SK-MEL-5 (cell line): ENCODE measurements at regions not wholly inside any gene's neighbourhood (a gene's known extent, or its start where the extent isn't known, plus 50 kb on each side); places are given as distances from the start of the nearest gene placed in this dataset.
"Not testable (repeated sequence)": the region's sequence is repeated elsewhere in the genome, so short reads cannot be mapped to it uniquely, and the experiment has no call there.

ENCODE experiments used
- DNase-seq: peaks from one replicate; pipeline ENCODE4 v3.0.0-alpha.2; 2016; ENCODE audit warnings: low read depth, low spot score
- in situ Hi-C: cut with HindIII; loops from 2 replicates; pipeline ENCODE4 v1.10.0; 2016; ENCODE audit warnings: low sequenced_read_pairs, high pct_unique_total_duplicates, low pct_unique_long_range_greater_than_20kb

DNA sequence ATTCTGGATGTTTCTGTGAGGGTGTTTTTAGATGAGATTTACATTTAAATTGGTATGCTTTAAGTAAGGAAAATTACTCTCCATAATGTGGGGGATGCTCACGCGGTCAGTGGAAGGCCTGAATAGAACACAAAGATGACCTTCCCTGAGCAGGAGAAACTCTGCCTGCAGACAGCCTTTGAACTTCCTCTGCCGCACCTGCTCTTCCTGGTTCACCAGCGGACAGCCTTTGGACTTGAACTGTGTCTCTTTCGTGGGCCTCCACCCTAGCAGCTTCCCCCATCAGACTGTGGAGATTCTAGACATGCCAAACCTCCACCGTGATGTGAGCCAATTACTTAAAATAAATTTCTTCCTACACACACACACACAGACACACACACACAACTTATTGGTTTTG is 210.7 kb downstream of the EFCAB11 start:
- in situ Hi-C loops, result no loop called here
- DNase-seq, result no peak

DNA sequence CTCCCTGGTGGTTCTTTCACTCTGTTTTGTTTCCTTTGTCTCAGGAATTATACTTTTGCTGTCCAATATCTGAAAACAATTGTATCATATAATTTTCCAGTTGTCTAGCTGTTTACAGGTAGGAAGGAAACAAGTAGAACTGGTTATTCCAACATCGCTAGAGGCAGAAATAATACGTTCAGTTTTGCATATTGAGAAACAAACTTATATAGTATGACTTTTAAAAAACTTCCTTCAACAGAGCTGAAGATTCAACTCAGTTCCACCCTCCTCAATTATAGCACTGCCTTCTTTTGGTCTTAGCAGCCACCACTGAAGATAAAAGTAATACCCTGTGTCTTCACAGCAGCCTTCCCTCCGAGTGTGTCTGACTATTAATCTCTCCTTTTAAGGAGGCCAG is 214.3 kb downstream of the EFCAB11 start:
- DNase-seq, result no peak
- in situ Hi-C loops, result no loop called here

DNA sequence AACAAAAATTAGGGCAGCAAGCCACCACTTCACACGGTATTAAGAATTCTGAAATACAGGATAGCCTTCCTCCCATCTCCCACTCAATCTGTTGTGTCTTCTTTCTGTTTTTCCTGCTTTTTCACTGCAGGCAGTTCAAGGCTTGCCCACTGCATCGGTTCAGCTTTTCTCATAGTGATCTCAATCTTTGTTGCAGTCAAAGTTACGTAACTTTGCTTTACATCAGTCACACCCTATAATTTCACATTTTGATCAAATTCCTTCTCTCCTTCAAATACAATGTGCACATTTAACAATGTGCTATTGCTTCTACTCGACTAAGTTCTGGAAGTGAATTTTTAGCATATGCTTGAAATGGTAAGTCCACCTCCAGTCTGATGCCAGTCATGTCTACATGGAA is 217.6 kb downstream of the EFCAB11 start:
- in situ Hi-C loops, result no loop called here
- no peak for DNase-seq

DNA sequence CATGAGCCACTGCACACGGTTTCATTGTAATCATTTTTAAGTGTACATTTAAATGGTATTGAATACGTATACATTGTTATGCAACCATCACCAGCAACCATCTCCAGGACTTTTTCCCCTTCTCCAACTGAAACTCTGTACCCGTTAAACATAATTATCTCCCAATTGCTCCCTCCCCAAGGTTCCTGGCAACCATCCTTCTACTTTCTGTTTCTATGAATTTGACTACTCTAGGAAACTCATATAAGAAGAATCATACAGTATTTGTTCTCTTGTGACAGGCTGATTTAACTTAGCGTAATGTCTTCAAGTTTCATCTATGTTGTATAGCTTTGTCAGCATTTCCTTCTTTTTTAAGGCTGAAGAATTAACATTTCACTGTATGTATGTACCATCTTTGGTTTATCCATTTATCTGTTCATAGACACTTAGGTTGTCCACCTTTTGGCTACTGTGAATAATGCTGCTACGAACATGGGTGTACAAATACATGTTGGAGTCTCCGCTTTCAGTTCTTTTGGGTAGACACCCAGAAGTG is 223.1 kb downstream of the EFCAB11 start:
- in situ Hi-C loops, result no loop called here

DNA sequence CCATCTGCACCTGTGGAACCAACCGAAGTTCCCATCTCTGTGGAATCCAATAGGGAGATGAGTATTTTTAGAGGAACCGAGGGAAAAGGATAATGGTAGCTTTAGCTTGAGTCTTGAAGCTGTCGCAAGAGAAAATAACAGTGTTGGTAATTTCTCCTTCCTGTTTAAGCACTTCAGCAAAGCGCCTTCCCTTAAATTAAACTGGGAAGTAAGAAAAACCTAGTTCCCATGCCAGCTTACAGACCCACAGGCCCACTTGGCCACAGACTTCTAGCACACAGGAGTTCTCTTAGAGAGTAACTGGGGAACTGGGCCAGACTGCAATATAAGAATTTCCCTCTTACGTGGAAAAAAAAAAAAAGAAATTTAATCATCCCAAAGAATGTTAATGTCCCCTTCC is 223.8 kb downstream of the EFCAB11 start:
- in situ Hi-C loops, result no loop called here

More for the DNA sequence above, 223.1 kb downstream of the EFCAB11 start:
- no peak for DNase-seq

DNA sequence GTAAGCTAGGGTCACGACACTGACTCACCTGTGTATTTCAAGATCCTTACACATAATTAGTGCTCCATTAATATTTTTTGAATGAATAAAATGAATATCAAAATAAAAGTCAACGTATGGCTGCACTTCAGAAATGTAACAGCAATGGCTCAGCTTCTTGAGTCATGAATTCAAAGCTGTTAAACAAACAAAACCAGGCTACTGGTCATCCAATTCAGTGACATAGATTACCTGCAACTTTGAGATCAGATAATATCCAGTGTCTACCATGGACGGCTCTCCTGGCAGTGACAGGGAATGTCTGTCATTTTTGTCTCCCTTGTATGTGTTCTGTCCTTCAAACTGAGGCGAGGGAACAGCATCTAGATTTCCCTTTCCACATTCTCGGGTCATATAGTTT is 225.6 kb downstream of the EFCAB11 start:
- in situ Hi-C loops, result no loop called here
- DNase-seq, result no peak

More for the DNA sequence above, 223.8 kb downstream of the EFCAB11 start:
- DNase-seq, result no peak

DNA sequence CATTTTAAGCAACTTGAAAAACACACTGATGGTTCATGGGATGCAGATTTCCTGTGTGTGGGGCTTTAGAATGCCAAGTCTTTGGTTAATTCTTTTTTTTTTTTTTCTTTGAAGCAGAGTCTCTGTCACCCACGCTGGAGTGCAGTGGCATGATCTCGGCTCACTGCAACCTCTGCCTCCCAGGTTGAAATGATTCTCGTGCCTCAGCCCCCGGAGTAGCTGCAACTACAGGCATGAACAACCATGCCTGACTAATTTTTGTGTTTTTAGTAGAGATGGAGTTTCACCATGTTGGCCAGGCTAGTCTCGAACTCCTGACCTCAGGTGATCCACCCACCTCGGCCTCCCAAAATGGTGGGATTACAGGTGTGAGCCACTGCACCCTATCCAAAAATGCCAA is 228.3 kb downstream of the EFCAB11 start:
- in situ Hi-C loops, result not testable (repeated sequence)

DNA sequence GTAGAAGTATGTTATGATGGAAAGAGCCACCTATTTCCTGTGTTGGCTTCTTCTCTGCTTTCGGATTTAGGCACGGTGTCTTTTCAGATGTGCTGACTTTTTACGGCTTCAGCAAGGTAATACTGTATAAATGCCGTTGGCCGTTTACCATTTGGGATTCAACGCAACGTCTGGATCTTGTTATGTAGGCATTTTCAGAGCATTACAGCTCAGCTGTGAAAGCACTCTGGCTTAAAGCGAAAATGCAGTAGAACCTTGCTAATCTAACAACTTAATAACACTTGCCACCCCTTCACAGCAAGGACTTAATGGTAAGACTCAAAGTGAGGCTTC is 229.9 kb downstream of the EFCAB11 start:
- DNase-seq, result no peak
- in situ Hi-C loops, result no loop called here

More for the DNA sequence above, 228.3 kb downstream of the EFCAB11 start:
- DNase-seq, result not testable (repeated sequence)

DNA sequence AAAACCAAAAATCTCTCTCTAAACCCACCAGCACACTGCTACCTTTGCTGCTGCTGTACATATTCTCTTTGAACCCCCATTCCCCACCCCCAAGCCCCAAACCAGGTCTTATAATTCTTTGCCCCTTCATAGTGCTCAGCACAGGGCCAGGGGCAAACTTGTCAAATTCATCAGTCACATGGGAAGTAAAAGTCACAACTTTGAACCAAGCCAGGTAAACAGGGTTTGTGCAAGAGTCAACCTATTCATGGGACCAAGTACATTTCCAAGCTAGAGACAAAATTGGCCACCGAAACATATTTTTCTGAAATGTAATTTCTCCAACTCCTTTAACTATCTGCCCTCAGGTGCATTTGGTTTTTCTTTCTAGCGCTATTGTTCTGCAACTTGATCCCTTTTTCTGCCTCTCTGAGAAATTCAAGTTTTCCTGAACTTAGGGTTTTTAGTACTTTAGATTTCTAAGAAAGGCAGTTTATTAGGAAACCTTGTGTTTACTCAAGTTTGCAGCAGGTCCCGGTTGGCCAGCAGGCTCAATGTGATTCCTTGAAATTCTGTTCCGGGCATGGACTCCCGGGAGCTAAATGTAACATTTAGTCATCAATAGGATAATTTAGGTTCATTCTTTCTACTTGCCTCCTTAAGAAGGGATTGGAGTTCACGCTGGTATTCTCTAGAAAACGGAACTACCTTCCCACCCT is 230.5 kb downstream of the EFCAB11 start:
- no peak for DNase-seq
- in situ Hi-C loops, result no loop called here

DNA sequence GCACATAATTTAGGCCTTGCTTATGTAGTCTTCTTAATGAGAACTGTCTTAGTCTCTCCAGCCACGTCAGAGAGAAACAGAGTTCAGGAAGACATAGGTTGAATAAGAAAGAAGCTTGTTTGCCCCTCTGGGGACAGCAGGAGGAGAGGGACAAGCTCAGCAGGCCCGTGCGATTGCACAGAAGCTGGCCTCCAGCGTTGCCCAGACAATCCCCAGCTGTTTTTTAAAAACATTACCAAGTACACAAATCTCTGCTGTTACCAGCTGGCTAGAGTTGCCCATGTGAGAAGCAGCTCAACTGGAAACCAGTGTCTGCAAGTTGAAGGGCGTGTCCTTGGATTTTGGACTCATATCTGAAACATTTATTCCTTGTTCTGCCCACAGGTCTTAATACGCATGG is 232.6 kb downstream of the EFCAB11 start:
- in situ Hi-C loops, result no loop called here
- DNase-seq, result no peak

DNA sequence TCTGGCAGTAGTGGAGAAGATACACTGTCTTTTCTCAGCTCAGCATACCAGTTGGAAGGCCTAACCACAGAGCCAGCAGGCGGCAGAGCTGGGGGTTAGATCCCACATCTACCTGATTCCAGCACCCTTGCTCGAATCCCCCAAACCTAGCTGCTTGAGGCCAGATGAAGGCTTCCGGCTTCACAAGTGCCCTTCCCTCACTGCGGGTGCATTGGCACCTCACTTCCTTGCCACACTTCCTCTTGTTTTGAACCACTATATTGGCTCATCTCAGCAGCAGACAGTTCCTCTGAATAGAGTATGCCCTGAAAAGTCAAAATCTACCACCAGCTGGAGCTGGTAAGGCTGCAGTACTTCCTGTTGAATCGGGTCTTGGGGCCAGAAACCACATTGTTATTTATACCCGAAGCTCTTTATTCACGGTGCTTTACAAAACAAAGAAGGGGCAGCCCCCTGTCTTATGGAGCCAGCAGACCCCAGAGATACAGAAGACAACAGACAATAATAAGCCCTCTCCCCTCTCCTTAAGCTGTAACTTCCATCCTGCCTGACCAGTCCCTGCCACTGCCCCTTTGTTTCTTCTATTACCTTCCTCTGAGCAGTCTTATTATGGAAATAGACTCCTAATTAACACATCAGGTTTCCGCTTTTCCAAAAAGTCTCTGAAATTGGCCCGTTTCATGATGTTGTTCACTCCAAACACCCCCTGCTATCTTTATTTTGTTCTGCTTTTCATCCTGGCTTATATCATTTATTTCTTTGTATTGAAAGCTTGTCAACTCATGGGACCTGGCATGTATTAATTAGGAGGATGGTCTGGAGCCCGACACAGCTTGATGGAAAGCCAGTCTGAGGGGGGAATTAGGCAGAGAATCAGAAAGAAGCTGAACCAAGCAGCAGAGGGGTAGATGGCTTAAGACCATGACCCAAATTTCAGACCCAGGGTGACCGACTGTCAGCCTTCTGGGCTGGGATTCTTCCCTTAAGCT is 233.5 kb downstream of the EFCAB11 start:
- in situ Hi-C loops, result no loop called here
- no peak for DNase-seq

DNA sequence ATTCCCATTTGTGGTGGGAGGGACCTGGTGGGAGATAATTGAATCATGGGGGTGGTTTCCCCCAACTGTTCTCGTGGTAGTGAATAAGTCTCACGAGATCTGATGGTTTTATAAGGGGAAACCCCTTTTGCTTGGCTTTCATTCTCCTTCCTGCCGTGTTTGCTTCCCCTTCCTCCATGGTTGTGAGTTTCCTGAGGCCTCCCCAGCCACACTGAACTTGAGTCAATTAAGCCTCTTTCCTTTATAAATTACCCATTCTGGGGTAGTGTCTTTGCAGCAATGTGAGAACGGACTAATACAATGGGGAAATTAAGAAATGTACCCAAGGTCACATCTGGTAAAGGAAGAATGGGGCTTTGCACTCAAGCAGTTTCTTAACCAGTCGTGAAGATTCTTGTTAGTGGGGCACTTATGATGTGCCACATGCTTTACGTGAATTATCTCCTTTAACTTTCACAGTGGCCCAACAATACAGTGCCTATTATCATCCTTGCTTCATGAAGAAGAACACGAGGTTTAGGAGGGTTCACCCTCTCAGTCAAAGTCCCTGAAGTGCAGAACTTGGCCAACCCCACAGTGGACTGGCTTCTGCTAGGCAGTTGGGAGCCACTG is 234.3 kb downstream of the EFCAB11 start:
- no peak for DNase-seq
- in situ Hi-C loops, result no loop called here

DNA sequence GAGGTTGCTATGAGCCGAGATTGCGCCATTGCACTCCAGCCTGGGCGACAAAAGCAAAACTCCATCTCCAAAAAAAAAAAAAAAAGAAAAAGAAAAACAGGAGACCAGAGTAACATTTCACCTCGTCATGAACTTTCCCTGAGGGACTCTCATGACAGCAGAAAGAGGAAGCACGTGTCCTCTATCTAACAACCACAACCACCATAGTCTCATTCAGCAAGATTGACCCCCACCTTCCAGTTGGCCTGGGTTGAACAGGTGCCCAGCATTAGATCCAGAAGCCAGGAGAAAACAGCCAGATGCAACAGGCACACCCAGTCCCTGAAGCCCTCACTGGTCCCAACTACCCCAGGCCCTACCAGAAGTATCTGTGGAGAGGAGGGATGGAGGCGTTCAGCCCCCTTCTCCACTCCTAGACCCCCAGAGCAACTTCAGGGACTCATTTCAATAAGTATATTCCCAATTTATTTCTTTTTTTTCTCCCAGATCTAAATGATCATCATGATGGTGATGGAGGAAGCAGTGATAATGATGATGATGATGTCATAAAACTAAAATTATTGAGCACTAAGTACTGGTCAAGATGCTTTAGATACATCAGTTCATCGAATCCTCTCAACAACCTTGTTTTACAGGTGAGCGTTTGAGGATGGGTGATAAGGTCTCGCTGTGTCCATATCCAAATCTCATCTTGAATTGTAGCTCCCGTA is 235.0 kb downstream of the EFCAB11 start:
- in situ Hi-C loops, result no loop called here

DNA sequence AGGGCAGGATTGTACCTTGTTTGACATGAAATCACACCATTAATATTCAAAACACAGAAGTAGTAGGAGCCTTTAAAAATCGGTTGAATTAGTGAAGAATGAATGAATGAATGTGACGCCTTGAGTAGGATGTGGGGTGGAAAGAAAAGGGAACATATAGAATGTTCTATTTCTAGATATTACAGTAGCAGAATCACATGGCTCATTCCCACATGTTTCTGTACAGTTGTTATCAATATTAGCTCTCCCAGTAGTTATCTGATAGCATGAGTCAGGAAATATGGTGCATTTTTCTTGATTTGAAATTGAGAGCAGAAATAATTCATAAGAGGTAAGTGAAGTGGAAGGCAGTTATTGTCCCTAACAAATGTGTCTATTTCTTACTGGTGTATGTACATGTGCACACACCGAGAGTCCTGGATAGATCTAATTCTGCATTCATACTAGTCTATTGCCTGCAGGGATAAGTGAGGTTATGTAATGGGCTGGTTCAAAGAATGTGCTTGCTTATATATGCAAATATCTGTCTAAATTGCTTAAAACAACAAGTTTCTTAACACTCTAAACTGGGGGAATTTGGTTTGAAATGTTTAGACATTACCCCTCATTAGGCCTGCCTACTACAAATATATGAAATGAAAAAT is 245.4 kb downstream of the EFCAB11 start:
- no peak for DNase-seq
- in situ Hi-C loops, result no loop called here

More for the DNA sequence above, 235.0 kb downstream of the EFCAB11 start:
- no peak for DNase-seq

DNA sequence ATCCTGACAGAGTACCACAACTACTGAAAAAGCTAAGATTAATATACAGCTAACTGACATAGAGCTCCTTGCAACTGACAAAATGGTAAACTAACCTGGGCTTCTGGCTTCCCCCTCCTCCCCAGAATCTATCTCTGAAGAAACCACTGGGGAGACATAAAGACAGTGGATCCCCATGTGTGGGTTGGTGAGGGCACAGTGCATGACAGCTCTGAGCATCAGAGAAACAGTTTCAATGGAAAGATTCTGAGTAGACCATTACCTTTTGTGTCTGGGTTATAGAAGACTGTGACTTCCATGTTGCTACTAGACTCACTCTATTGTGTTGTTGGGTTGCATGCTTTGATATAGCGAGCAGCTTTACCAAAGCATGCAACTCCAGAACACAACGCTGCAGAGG is 247.4 kb downstream of the EFCAB11 start:
- in situ Hi-C loops, result no loop called here
- no peak for DNase-seq

DNA sequence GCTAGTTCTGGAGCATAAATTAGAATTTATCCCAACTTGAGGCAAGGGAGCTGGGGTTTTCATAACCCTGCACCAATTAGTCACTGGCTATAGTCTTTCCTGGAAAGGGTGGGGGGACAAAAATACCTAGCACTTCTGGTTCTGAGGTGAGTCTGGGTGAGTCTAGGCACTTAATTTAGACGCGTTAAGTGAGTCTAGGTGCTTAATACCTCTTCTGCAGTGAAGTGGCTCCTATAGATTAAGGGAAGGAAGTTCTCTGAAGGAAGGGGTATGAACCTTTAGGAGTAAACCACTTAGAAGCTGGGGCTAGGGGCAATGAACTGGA is 251.7 kb downstream of the EFCAB11 start:
- in situ Hi-C loops, result no loop called here
- DNase-seq, result no peak

DNA sequence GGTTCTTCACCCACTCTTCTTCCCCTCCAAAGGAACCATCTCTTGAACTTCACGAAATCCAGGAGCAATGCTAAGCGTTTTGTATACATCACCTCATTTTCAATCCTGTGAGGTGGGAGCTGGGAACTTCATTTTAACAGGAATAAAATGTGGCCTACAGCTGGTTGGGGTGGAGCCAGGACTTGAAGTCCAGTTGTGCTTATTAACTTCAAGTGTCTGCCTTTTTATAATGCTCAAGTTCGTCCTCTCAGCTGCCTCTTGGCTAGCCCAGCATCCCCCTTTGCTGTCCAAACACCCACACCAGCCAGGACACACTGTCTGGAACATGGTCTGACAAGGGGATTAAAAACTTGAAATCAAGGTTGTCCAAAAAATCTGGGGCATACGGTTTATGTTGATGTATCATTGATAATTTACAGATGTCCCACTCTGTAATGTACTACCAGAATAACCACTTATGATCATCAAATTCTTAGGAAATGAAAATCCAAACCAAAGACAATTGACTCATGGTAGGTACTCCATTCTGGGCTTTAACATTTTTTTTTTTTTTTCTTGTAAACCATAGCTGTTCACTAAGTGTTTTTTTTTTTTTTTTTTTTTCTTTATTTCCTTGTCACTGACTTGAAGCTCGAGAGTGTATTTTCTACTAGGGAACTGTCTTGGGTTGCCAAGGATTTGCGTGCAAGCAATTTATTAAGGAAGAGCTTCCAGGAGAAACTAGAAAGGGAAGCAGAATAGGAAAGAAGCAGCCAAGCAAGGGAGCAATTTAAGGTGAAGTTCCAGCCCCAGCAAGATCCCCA is 252.3 kb downstream of the EFCAB11 start:
- in situ Hi-C loops, result no loop called here
- no peak for DNase-seq
